ENCODE measurements at regions not wholly inside any gene's neighbourhood (a gene's known extent, or its start where the extent isn't known, plus 50 kb on each side); places are given as distances from the start of the nearest gene placed in this dataset.

- Histone ChIP-seq H3K9ac (replicated peaks; ENCODE audit: extremely low read depth, insufficient read depth, low read length) (no peak overlapping the region), H4K20me1 (replicated peaks; ENCODE audit: control insufficient read depth, extremely low read depth, insufficient read depth, low read length) (no peaks in the 10 kb centered on the region), H3K4me1 (ENCODE audit: control insufficient read depth, extremely low read depth, insufficient read depth, low read length) (no peaks in the 10 kb centered on the region), H3K4me2 (ENCODE audit: insufficient read depth, low read length) (no peak overlapping the region), H3K36me3 (ENCODE audit: control insufficient read depth in 2 of 2, extremely low read depth in 1 of 2, insufficient read depth in 2 of 2, low read length in 2 of 2) (no peaks in the 10 kb centered on the region), H2AFZ (ENCODE audit: low read depth, low read length) (no peak overlapping the region), H3K9me1 (replicated peaks; ENCODE audit: control insufficient read depth, extremely low read depth, insufficient read depth, low read length) (no peaks in the 10 kb centered on the region), H3K79me2 (ENCODE audit: control insufficient read depth, insufficient read depth, low read length) (no peaks in the 10 kb centered on the region), H3K27me3 (ENCODE audit: control insufficient read depth in 2 of 2, insufficient read depth in 2 of 2, low read length in 2 of 2) (no peaks in the 10 kb centered on the region), H3K27ac (ENCODE audit: insufficient read depth, low read depth, low read length) (no peak overlapping the region), H3K9me3 (replicated peaks; ENCODE audit: control insufficient read depth, insufficient read depth, low read length) (no peaks in the 10 kb centered on the region), H3K4me3 (replicated peaks in 1 of 3; ENCODE audit: insufficient read depth in 1 of 3, low read depth in 1 of 3, low read length in 3 of 3) (no peak overlapping the region)
- FAIRE-seq (no peak), DNase-seq (ENCODE audit: low read depth, low spot score) (no peak)
- ChIA-PET POLR2A (no interaction called here), CTCF (no interaction called here)
- intact Hi-C loops (cut with micrococcal nuclease) (no loop called here), dilution Hi-C loops (cut with MboI; ENCODE audit: extremely low pct_ligation_motif_present, low sequenced_read_pairs) (no loop called here)
- no TSS peak for BruUV-seq (replicated peaks)
- no peak for TF ChIP-seq POLR2A (IDR thresholded peaks at IDR 0.05; ENCODE audit: low read depth, low read length)
These were observed 175.4 kb upstream of the RNF32 start for GRCh38 chr7:156465186-156465585.

- no peak overlapping the region for H2AFZ ChIP-seq (ENCODE audit: low read depth, low read length)
- dilution Hi-C loops (cut with MboI; ENCODE audit: extremely low pct_ligation_motif_present, low sequenced_read_pairs) (no loop called here), intact Hi-C loops (cut with micrococcal nuclease) (no loop called here)
- DNase-seq (ENCODE audit: low read depth, low spot score) (no peak), FAIRE-seq (no peak)
- TF ChIP-seq FOS (IDR thresholded peaks at IDR 0.05; ENCODE audit: borderline replicate concordance, insufficient read depth, low read length) (no peak), POLR2A (IDR thresholded peaks at IDR 0.05; ENCODE audit: low read depth, low read length) (no peak), MAX (IDR thresholded peaks at IDR 0.05; ENCODE audit: insufficient read depth, insufficient read length) (no peak), CTCF (IDR thresholded peaks at IDR 0.05; ENCODE audit: extremely low read depth in 1 of 2, insufficient read depth in 1 of 2, low read depth in 1 of 2, low read length in 2 of 2) (no peak), POLR2AphosphoS5 (IDR thresholded peaks at IDR 0.05; ENCODE audit: insufficient read depth, low read depth, low read length) (no peak), GATA2 (IDR thresholded peaks at IDR 0.05; ENCODE audit: insufficient read depth, insufficient read length, low read depth, low read length) (no peak), EZH2 (IDR thresholded peaks at IDR 0.05; ENCODE audit: borderline replicate concordance, low read depth, low read length, severe bottlenecking) (no peak)
- no peak overlapping the region for H3K9ac ChIP-seq (replicated peaks; ENCODE audit: extremely low read depth, insufficient read depth, low read length)
- H3K4me1 ChIP-seq (ENCODE audit: control insufficient read depth, extremely low read depth, insufficient read depth, low read length): no peaks in the 10 kb centered on the region
- no peak overlapping the region for H3K4me3 ChIP-seq (replicated peaks in 1 of 3; ENCODE audit: insufficient read depth in 1 of 3, low read depth in 1 of 3, low read length in 3 of 3)
- H4K20me1 ChIP-seq (replicated peaks; ENCODE audit: control insufficient read depth, extremely low read depth, insufficient read depth, low read length): no peaks in the 10 kb centered on the region
- ChIA-PET POLR2A (no interaction called here), CTCF (no interaction called here)
- H3K27me3 ChIP-seq (ENCODE audit: control insufficient read depth in 2 of 2, insufficient read depth in 2 of 2, low read length in 2 of 2): no peaks in the 10 kb centered on the region
- H3K27ac ChIP-seq (ENCODE audit: insufficient read depth, low read depth, low read length): no peak overlapping the region
- no peaks in the 10 kb centered on the region for H3K36me3 ChIP-seq (ENCODE audit: control insufficient read depth in 2 of 2, extremely low read depth in 1 of 2, insufficient read depth in 2 of 2, low read length in 2 of 2)
- no peaks in the 10 kb centered on the region for H3K9me3 ChIP-seq (replicated peaks; ENCODE audit: control insufficient read depth, insufficient read depth, low read length)
- no TSS peak for BruUV-seq (replicated peaks)
- no peak overlapping the region for H3K4me2 ChIP-seq (ENCODE audit: insufficient read depth, low read length)
- H3K9me1 ChIP-seq (replicated peaks; ENCODE audit: control insufficient read depth, extremely low read depth, insufficient read depth, low read length): no peaks in the 10 kb centered on the region
- H3K79me2 ChIP-seq (ENCODE audit: control insufficient read depth, insufficient read depth, low read length): no peaks in the 10 kb centered on the region
These were observed 176.2 kb upstream of the RNF32 start for GRCh38 chr7:156464339-156464738.
